H9 (cell line): ENCODE measurements at regions not wholly inside any gene's neighbourhood (a gene's known extent, or its start where the extent isn't known, plus 50 kb on each side); places are given as distances from the start of the nearest gene placed in this dataset.

Experiments
- DNase-seq: peaks from one replicate; pipeline ENCODE4 v3.0.0-alpha.2; 2017
- H2AFZ ChIP-seq: one replicate; pipeline ENCODE4 v1.6.1; 2013; ENCODE audit warnings: mild to moderate bottlenecking, low read length, control low read depth, moderate library complexity
- H2AK5ac ChIP-seq: 2 replicates; pipeline ENCODE4 v1.6.1; 2013; ENCODE audit warnings: low read length, control low read depth, mixed read lengths; ENCODE audit not compliant: insufficient read length
- H2BK120ac ChIP-seq: one replicate; pipeline ENCODE4 v1.6.1; 2013; ENCODE audit warnings: low read depth, mild to moderate bottlenecking, low read length, control low read depth, inconsistent platforms; ENCODE audit not compliant: poor library complexity, severe bottlenecking
- H2BK12ac ChIP-seq: 2 replicates; pipeline ENCODE4 v1.6.1; 2013; ENCODE audit warnings: low read length, control low read depth, mixed read lengths, low read depth; ENCODE audit not compliant: insufficient read length
- H2BK15ac ChIP-seq: 2 replicates; pipeline ENCODE4 v1.6.1; 2013; ENCODE audit warnings: low read depth, low read length, control low read depth
- H2BK20ac ChIP-seq: one replicate; pipeline ENCODE4 v1.6.1; 2013; ENCODE audit warnings: low read depth, mild to moderate bottlenecking, low read length, control low read depth, inconsistent platforms; ENCODE audit not compliant: poor library complexity, severe bottlenecking
- H2BK5ac ChIP-seq: 2 replicates; pipeline ENCODE4 v1.6.1; 2013; ENCODE audit warnings: low read length, control low read depth, mixed read lengths; ENCODE audit not compliant: insufficient read length
- H3K14ac ChIP-seq: 2 replicates; pipeline ENCODE4 v1.6.1; 2013; ENCODE audit warnings: low read length, control low read depth; ENCODE audit not compliant: insufficient read depth
- H3K18ac ChIP-seq: 2 replicates; pipeline ENCODE4 v1.6.1; 2013; ENCODE audit warnings: low read depth, mild to moderate bottlenecking, mixed read lengths, low read length, control low read depth; ENCODE audit not compliant: insufficient read length
- H3K23ac ChIP-seq: 2 replicates; pipeline ENCODE4 v1.6.1; 2013; ENCODE audit warnings: low read length, control low read depth, mixed read lengths, low read depth; ENCODE audit not compliant: insufficient read length
- H3K23me2 ChIP-seq: 2 replicates; pipeline ENCODE4 v1.6.1; 2013; ENCODE audit warnings: low read depth, mild to moderate bottlenecking, mixed read lengths, low read length, control low read depth; ENCODE audit not compliant: insufficient read length, poor library complexity, severe bottlenecking
- H3K27ac ChIP-seq: 2 replicates; pipeline ENCODE4 v1.5.1; 2013; ENCODE audit warnings: low read length, control low read depth, mixed read lengths, low read depth; ENCODE audit not compliant: insufficient read length
- H3K27me3 ChIP-seq: 2 replicates; pipeline ENCODE4 v1.6.1; 2013; ENCODE audit warnings: low read length, control low read depth, inconsistent platforms; ENCODE audit not compliant: insufficient read depth
- H3K4ac ChIP-seq: 2 replicates; pipeline ENCODE4 v1.6.1; 2013; ENCODE audit warnings: low read depth, mild to moderate bottlenecking, control low read depth, inconsistent platforms, low read length, moderate library complexity
- H3K4me1 ChIP-seq: 2 replicates; pipeline ENCODE4 v1.6.1; 2013; ENCODE audit warnings: low read length, control low read depth, inconsistent platforms; ENCODE audit not compliant: insufficient read depth
- H3K4me2 ChIP-seq: 2 replicates; pipeline ENCODE4 v1.6.1; 2013; ENCODE audit warnings: low read length, control low read depth, mixed read lengths; ENCODE audit not compliant: insufficient read length, insufficient read depth
- H3K56ac ChIP-seq: 2 replicates; pipeline ENCODE4 v1.6.1; 2013; ENCODE audit warnings: low read depth, mild to moderate bottlenecking, mixed read lengths, low read length, control low read depth; ENCODE audit not compliant: insufficient read length
- H3K79me1 ChIP-seq: 2 replicates; pipeline ENCODE4 v1.6.1; 2013; ENCODE audit warnings: low read depth, mild to moderate bottlenecking, moderate library complexity, low read length, control low read depth, inconsistent platforms; ENCODE audit not compliant: insufficient read depth, poor library complexity, severe bottlenecking
- H3K79me2 ChIP-seq: 2 replicates; pipeline ENCODE4 v1.6.1; 2013; ENCODE audit warnings: low read length, control low read depth, inconsistent platforms; ENCODE audit not compliant: insufficient read depth
- H3K9ac ChIP-seq: 2 replicates; pipeline ENCODE4 v1.6.1; 2013; ENCODE audit warnings: low read length, control low read depth, mixed read lengths; ENCODE audit not compliant: insufficient read length; ENCODE audit errors: extremely low read depth
- H3K9me3 ChIP-seq: one replicate; pipeline ENCODE4 v1.6.1; 2013; ENCODE audit warnings: low read depth, low read length, inconsistent platforms; ENCODE audit not compliant: control insufficient read depth
- H3T11ph ChIP-seq: one replicate; pipeline ENCODE4 v1.6.1; 2013; ENCODE audit warnings: mild to moderate bottlenecking, low read length, control low read depth, inconsistent platforms
- H4K20me1 ChIP-seq: one replicate; pipeline ENCODE4 v1.6.1; 2013; ENCODE audit not compliant: control insufficient read depth, insufficient read length, insufficient read depth
- H4K5ac ChIP-seq: 2 replicates; pipeline ENCODE4 v1.6.1; 2013; ENCODE audit warnings: low read depth, mild to moderate bottlenecking, mixed read lengths, low read length, control low read depth; ENCODE audit not compliant: insufficient read length
- H4K8ac ChIP-seq: replicated peaks from 2 replicates; pipeline ENCODE4 v1.6.1; 2013; ENCODE audit warnings: low read length, control low read depth, mixed read lengths, low read depth; ENCODE audit not compliant: insufficient read length
- H4K91ac ChIP-seq: 2 replicates; pipeline ENCODE4 v1.6.1; 2013; ENCODE audit warnings: low read depth, mild to moderate bottlenecking, moderate library complexity, mixed read lengths, low read length, control low read depth; ENCODE audit not compliant: insufficient read length
- H3K27ac Mint-ChIP-seq, 3 experiments: 2 replicates in 2 of 3; 3 replicates in 1 of 3; pipeline ENCODE4 v1.8.0; 2020 to 2021; ENCODE audit warnings: mixed read lengths in 3 of 3, mild to moderate bottlenecking in 1 of 3, moderate library complexity in 1 of 3
- H3K27me3 Mint-ChIP-seq: 2 replicates; pipeline ENCODE4 v1.8.0; 2021; ENCODE audit warnings: low read depth, mild to moderate bottlenecking, moderate library complexity, mixed read lengths
- H3K36me3 Mint-ChIP-seq, 3 experiments: 2 replicates in 2 of 3; 3 replicates in 1 of 3; pipeline ENCODE4 v1.8.0; 2020 to 2021; ENCODE audit warnings: low read depth in 3 of 3, mixed read lengths in 3 of 3; ENCODE audit not compliant: insufficient read depth in 1 of 3
- H3K4me1 Mint-ChIP-seq, 2 experiments: 2 replicates each; pipeline ENCODE4 v1.8.0; 2020; ENCODE audit warnings: mixed read lengths in 2 of 2
- H3K4me3 Mint-ChIP-seq, 2 experiments: 2 replicates in 1 of 2; 3 replicates in 1 of 2; pipeline ENCODE4 v1.8.0; 2020 to 2021; ENCODE audit warnings: mild to moderate bottlenecking in 2 of 2, mixed read lengths in 2 of 2, moderate library complexity in 1 of 2
- H3K9me3 Mint-ChIP-seq, 2 experiments: 2 replicates in 1 of 2; 3 replicates in 1 of 2; pipeline ENCODE4 v1.8.0; 2020; ENCODE audit warnings: mild to moderate bottlenecking in 2 of 2, mixed read lengths in 2 of 2, moderate library complexity in 1 of 2
- WGBS: extraction: QIAGEN DNeasy Blood & Tissue Kit; methylation state at CpG from one replicate; pipeline ENCODE4 v1.1.7; 2013; ENCODE audit warnings: missing lambda C conversion rate, low lambda C conversion rate, mixed read lengths; ENCODE audit not compliant: insufficient read length; ENCODE audit errors: extremely low coverage; 5-methylcytosine and 5-hydroxymethylcytosine counted together
- TF ChIP-seq, protein P1 (sequence below): fragments of 200-600 bp; sonication (generic); conservative IDR thresholded peaks from 3 replicates; pipeline ENCODE4 v1.8.0; 2021; ENCODE audit warnings: antibody characterized with exemption, mild to moderate bottlenecking

DNA sequence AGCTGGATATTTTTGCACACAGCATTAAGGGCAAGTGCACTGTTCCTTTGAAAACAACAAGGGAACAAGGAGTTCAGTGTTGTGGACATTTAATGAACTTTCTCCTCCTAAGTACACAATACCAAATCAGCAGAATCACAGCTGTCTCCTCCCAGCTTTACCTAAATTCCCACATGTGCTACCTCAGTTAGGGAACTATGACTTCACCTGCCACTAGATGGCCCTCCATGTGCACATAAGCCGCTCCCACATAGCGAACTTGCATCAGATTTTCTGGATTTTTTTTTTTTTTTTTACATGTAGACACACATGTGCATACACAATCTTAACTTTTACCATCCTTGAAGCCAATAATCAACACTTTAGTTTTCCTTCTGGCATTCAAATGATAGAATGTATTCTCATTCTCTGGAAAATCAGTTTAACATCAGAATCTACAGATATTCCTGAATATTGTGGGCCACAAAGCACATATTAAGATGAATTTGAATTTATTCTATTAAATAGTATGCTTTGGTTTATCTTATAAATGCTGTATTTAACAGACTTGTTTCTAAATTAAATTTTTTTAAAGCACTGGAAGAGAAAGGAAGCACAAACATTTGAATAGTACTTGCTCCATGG, 123.6 kb downstream of the PALM2AKAP2 start:
- no peak overlapping the region for H3K4ac ChIP-seq

More for the DNA sequence above, 123.6 kb downstream of the PALM2AKAP2 start:
- TF ChIP-seq, protein P1, sequence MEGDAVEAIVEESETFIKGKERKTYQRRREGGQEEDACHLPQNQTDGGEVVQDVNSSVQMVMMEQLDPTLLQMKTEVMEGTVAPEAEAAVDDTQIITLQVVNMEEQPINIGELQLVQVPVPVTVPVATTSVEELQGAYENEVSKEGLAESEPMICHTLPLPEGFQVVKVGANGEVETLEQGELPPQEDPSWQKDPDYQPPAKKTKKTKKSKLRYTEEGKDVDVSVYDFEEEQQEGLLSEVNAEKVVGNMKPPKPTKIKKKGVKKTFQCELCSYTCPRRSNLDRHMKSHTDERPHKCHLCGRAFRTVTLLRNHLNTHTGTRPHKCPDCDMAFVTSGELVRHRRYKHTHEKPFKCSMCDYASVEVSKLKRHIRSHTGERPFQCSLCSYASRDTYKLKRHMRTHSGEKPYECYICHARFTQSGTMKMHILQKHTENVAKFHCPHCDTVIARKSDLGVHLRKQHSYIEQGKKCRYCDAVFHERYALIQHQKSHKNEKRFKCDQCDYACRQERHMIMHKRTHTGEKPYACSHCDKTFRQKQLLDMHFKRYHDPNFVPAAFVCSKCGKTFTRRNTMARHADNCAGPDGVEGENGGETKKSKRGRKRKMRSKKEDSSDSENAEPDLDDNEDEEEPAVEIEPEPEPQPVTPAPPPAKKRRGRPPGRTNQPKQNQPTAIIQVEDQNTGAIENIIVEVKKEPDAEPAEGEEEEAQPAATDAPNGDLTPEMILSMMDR, result peak; percentile 91
- H3T11ph ChIP-seq, result no peak overlapping the region
- H2AFZ ChIP-seq, result no peak overlapping the region
- no peak overlapping the region for H2AK5ac ChIP-seq
- no peaks in the 10 kb centered on the region for H3K27me3 ChIP-seq
- Mint-ChIP-seq H3K4me3 (no peak overlapping the region), H3K27me3 (no peaks in the 10 kb centered on the region; the same call in 1 of the 2 replicates), H3K9me3 (no peaks in the 10 kb centered on the region), H3K4me1 (peaks cover 9 to 11% of the 10 kb centered on the region in 2 experiments), H3K36me3 (no peaks in the 10 kb centered on the region), H3K27ac (no peak overlapping the region)
- no peak overlapping the region for H4K8ac ChIP-seq
- WGBS, result no CpG with 5 or more reads among the region's 2 CpGs
- no peak overlapping the region for H3K9ac ChIP-seq
- no peak overlapping the region for H2BK15ac ChIP-seq
- no peak overlapping the region for H3K56ac ChIP-seq
- no peaks in the 10 kb centered on the region for H4K20me1 ChIP-seq
- H4K5ac ChIP-seq, result no peak overlapping the region
- peaks cover 7% of the 10 kb centered on the region for H3K4me1 ChIP-seq
- H3K18ac ChIP-seq, result no peak overlapping the region
- H2BK120ac ChIP-seq, result no peak overlapping the region
- H3K14ac ChIP-seq, result no peak overlapping the region
- no peak overlapping the region for H2BK20ac ChIP-seq
- no peak overlapping the region for H3K4me2 ChIP-seq
- no peak overlapping the region for H3K27ac ChIP-seq
- H3K23ac ChIP-seq, result no peak overlapping the region
- H3K79me2 ChIP-seq, result no peaks in the 10 kb centered on the region
- H3K9me3 ChIP-seq, result no peaks in the 10 kb centered on the region
- H3K79me1 ChIP-seq, result no peaks in the 10 kb centered on the region
- H2BK12ac ChIP-seq, result no peak overlapping the region
- no peaks in the 10 kb centered on the region for H3K23me2 ChIP-seq
- DNase-seq, result peak; percentile 58
- H2BK5ac ChIP-seq, result no peak overlapping the region
- H4K91ac ChIP-seq, result no peak overlapping the region
